ENCODE measurements at regions not wholly inside any gene's neighbourhood (a gene's known extent, or its start where the extent isn't known, plus 50 kb on each side); places are given as distances from the start of the nearest gene placed in this dataset.

DNA sequence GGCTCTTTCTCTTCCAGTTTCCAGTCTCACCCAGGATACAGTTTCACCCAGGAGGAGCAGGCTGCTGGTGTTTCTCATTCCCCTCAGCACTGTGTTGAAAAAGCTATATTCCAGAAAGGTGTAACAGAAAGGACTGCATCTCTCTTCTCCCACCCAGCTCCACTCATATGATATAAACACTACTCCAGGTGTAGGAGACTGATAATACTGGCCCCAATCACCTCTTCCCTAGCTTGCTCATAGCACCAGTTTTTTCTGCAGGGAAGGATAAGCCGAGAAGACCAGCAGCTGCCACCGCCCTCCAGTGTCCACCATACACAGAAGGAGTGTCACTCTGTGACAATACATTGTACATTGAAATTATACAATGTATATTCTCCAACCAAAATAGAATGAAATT is 105.5 kb upstream of the STK26 start:
- H3K9me3 ChIP-seq (ENCODE audit: low read length) = no peaks in the 10 kb centered on the region
- no peak overlapping the region for H3K27ac ChIP-seq (ENCODE audit: extremely low read length, insufficient read depth, low read length)
- H3K36me3 ChIP-seq (replicated peaks in 1 of 2; ENCODE audit: control insufficient read depth in 1 of 2, insufficient read depth in 2 of 2, low read length in 2 of 2) = no peaks in the 10 kb centered on the region
- no peak overlapping the region for H3K4me3 ChIP-seq (replicated peaks in 1 of 3; ENCODE audit: insufficient read depth in 1 of 3, low read depth in 2 of 3, low read length in 3 of 3)
- in situ Hi-C loops (cut with HindIII; ENCODE audit: extremely low pct_ligation_motif_present, low pct_unique_long_range_greater_than_20kb) (no loop called here), intact Hi-C loops (cut with micrococcal nuclease; ENCODE audit: unreplicated experiment) (no loop called here)
- H4K20me1 ChIP-seq (ENCODE audit: insufficient read depth, low read length) = no peaks in the 10 kb centered on the region
- H3K27me3 ChIP-seq (ENCODE audit: control insufficient read depth in 1 of 2, insufficient read depth in 2 of 2, low read length in 2 of 2) = no peaks in the 10 kb centered on the region
- H3K4me1 ChIP-seq (ENCODE audit: insufficient read depth, low read length) = no peaks in the 10 kb centered on the region
- DNase-seq (ENCODE audit: low spot score) (no peak), FAIRE-seq (no peak), ATAC-seq (no peak)
- CTCF ChIA-PET (ENCODE audit: low intra/inter-chr PET ratio, low total read pairs) = no interaction called here
- TF ChIP-seq ZNF619 (CRISPR knock-in tag; IDR thresholded peaks at IDR 0.05) (no peak), ZFP82 (CRISPR knock-in tag; IDR thresholded peaks at IDR 0.05; ENCODE audit: borderline replicate concordance) (no peak), HOXA5 (CRISPR knock-in tag; IDR thresholded peaks at IDR 0.05) (no peak), TCF7L2 (IDR thresholded peaks at IDR 0.05; ENCODE audit: low read depth, low read length) (no peak)
- TF ChIP-seq, protein P1, sequence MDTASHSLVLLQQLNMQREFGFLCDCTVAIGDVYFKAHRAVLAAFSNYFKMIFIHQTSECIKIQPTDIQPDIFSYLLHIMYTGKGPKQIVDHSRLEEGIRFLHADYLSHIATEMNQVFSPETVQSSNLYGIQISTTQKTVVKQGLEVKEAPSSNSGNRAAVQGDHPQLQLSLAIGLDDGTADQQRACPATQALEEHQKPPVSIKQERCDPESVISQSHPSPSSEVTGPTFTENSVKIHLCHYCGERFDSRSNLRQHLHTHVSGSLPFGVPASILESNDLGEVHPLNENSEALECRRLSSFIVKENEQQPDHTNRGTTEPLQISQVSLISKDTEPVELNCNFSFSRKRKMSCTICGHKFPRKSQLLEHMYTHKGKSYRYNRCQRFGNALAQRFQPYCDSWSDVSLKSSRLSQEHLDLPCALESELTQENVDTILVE (CRISPR knock-in tag; IDR thresholded peaks at IDR 0.05) = no peak
- TF ChIP-seq, protein P2, sequence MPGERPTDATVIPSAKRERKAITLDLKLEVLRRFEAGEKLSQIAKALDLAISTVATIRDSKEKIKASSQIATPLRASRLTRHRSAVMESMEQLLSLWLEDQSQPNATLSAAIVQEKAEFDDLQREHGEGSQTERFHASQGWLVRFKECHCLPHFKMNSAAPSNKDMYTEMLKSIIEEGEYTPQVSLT (CRISPR knock-in tag; IDR thresholded peaks at IDR 0.05; ENCODE audit: borderline replicate concordance, low read depth) = no peak
- TF ChIP-seq, protein P3, sequence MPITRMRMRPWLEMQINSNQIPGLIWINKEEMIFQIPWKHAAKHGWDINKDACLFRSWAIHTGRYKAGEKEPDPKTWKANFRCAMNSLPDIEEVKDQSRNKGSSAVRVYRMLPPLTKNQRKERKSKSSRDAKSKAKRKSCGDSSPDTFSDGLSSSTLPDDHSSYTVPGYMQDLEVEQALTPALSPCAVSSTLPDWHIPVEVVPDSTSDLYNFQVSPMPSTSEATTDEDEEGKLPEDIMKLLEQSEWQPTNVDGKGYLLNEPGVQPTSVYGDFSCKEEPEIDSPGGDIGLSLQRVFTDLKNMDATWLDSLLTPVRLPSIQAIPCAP (CRISPR knock-in tag; IDR thresholded peaks at IDR 0.05; ENCODE audit: low read depth) = no peak
- TF ChIP-seq, protein P4, sequence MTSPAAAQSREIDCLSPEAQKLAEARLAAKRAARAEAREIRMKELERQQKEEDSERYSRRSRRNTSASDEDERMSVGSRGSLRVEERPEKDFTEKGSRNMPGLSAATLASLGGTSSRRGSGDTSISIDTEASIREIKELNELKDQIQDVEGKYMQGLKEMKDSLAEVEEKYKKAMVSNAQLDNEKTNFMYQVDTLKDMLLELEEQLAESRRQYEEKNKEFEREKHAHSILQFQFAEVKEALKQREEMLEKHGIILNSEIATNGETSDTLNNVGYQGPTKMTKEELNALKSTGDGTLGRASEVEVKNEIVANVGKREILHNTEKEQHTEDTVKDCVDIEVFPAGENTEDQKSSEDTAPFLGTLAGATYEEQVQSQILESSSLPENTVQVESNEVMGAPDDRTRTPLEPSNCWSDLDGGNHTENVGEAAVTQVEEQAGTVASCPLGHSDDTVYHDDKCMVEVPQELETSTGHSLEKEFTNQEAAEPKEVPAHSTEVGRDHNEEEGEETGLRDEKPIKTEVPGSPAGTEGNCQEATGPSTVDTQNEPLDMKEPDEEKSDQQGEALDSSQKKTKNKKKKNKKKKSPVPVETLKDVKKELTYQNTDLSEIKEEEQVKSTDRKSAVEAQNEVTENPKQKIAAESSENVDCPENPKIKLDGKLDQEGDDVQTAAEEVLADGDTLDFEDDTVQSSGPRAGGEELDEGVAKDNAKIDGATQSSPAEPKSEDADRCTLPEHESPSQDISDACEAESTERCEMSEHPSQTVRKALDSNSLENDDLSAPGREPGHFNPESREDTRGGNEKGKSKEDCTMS (CRISPR knock-in tag; conservative IDR thresholded peaks at IDR 0.05) = no peak
- no peak overlapping the region for H3K9ac ChIP-seq (ENCODE audit: insufficient read depth, low read depth, low read length)
- BruUV-seq (replicated peaks) = no TSS peak
- no peak overlapping the region for H3K4me2 ChIP-seq (ENCODE audit: low read depth, low read length)
- 0% methylated on average over 2 of the region's 2 CpGs for WGBS (ENCODE audit: low lambda C conversion rate)
- H2AFZ ChIP-seq (ENCODE audit: low read length) = no peak overlapping the region
- no peaks in the 10 kb centered on the region for H3K79me2 ChIP-seq (ENCODE audit: insufficient read depth, low read length)
- POLR2A ChIA-PET = no interaction called here

Measured in HepG2 (cell line).